ENCODE measurements at regions not wholly inside any gene's neighbourhood (a gene's known extent, or its start where the extent isn't known, plus 50 kb on each side); places are given as distances from the start of the nearest gene placed in this dataset.
A peak's percentile ranks its signal among the peaks of the same experiment; 100 is the strongest.

- peaks cover 22% of the 10 kb centered on the region for H3K4me1 ChIP-seq
- H3K27ac ChIP-seq, result peak overlapping the region; percentile 86
- TF ChIP-seq EP300 (IDR thresholded peaks at IDR 0.05) (no peak), POLR2A (IDR thresholded peaks at IDR 0.05) (no peak), CTCF (IDR thresholded peaks at IDR 0.05) (no peak), POLR2AphosphoS5 (IDR thresholded peaks at IDR 0.05) (no peak)
- no peaks in the 10 kb centered on the region for H3K9me3 ChIP-seq
- H3K4me3 ChIP-seq, result peak overlapping the region; percentile 41
- DNase-seq (ENCODE audit: low spot score in 2 of 2), result peak; percentile 82 to 88
- no peaks in the 10 kb centered on the region for H3K27me3 ChIP-seq
- WGBS, result 5% methylated on average over 30 of the region's 34 CpGs
- no peaks in the 10 kb centered on the region for H3K36me3 ChIP-seq
These were observed 85.2 kb upstream of the NDUFV2 start for GRCh38 chr18:9017167-9017904.

- TF ChIP-seq POLR2A (IDR thresholded peaks at IDR 0.05) (no peak), CTCF (IDR thresholded peaks at IDR 0.05) (no peak), POLR2AphosphoS5 (IDR thresholded peaks at IDR 0.05) (no peak), EP300 (IDR thresholded peaks at IDR 0.05) (no peak)
- 39% methylated on average over 6 of the region's 6 CpGs for WGBS
- H3K4me3 ChIP-seq, result peak overlapping the region; percentile 41
These were observed 84.6 kb upstream of the NDUFV2 start for GRCh38 chr18:9017905-9018227.

GRCh38 chr18:9019135-9019534 lies 83.4 kb upstream of the NDUFV2 start:
- TF ChIP-seq CTCF (IDR thresholded peaks at IDR 0.05) (no peak), POLR2A (IDR thresholded peaks at IDR 0.05) (no peak), POLR2AphosphoS5 (IDR thresholded peaks at IDR 0.05) (no peak), EP300 (IDR thresholded peaks at IDR 0.05) (no peak)
- Histone ChIP-seq H3K4me1 (peaks cover 22% of the 10 kb centered on the region), H3K27me3 (no peaks in the 10 kb centered on the region), H3K36me3 (no peaks in the 10 kb centered on the region), H3K9me3 (no peaks in the 10 kb centered on the region), H3K27ac (no peak overlapping the region), H3K4me3 (no peak overlapping the region)
- no peak for DNase-seq (ENCODE audit: low spot score in 2 of 2)
- WGBS, result 98% methylated on average over 4 of the region's 4 CpGs

More at GRCh38 chr18:9017905-9018227, 84.6 kb upstream of the NDUFV2 start:
- Histone ChIP-seq H3K27me3 (no peaks in the 10 kb centered on the region), H3K36me3 (no peaks in the 10 kb centered on the region), H3K4me1 (peaks cover 22% of the 10 kb centered on the region), H3K27ac (peak overlapping the region; percentile 86), H3K9me3 (no peaks in the 10 kb centered on the region)
- DNase-seq (ENCODE audit: low spot score in 2 of 2), result no peak

GRCh38 chr18:9020221-9020620 lies 82.3 kb upstream of the NDUFV2 start:
- Histone ChIP-seq H3K4me3 (no peak overlapping the region), H3K27ac (no peak overlapping the region), H3K27me3 (no peaks in the 10 kb centered on the region), H3K36me3 (no peaks in the 10 kb centered on the region), H3K4me1 (peaks cover 22% of the 10 kb centered on the region), H3K9me3 (no peaks in the 10 kb centered on the region)
- TF ChIP-seq POLR2A (IDR thresholded peaks at IDR 0.05) (no peak), EP300 (IDR thresholded peaks at IDR 0.05) (no peak), CTCF (IDR thresholded peaks at IDR 0.05) (no peak), POLR2AphosphoS5 (IDR thresholded peaks at IDR 0.05) (no peak)
- WGBS, result 74% methylated on average over 3 of the region's 3 CpGs
- no peak for DNase-seq (ENCODE audit: low spot score in 2 of 2)

GRCh38 chr18:9021458-9021857 lies 81.0 kb upstream of the NDUFV2 start:
- H3K4me1 ChIP-seq, result peaks cover 16% of the 10 kb centered on the region
- H3K36me3 ChIP-seq, result no peaks in the 10 kb centered on the region
- DNase-seq (ENCODE audit: low spot score in 2 of 2), result no peak
- H3K27me3 ChIP-seq, result no peaks in the 10 kb centered on the region
- H3K4me3 ChIP-seq, result no peak overlapping the region
- 97% methylated on average over 3 of the region's 3 CpGs for WGBS
- no peak overlapping the region for H3K27ac ChIP-seq
- H3K9me3 ChIP-seq, result no peaks in the 10 kb centered on the region
- TF ChIP-seq EP300 (IDR thresholded peaks at IDR 0.05), result no peak
- no peak for TF ChIP-seq CTCF (IDR thresholded peaks at IDR 0.05)
- TF ChIP-seq POLR2A (IDR thresholded peaks at IDR 0.05), result no peak
- no peak for TF ChIP-seq POLR2AphosphoS5 (IDR thresholded peaks at IDR 0.05)

Data from suprapubic skin (tissue), 4 donors.